ENCODE measurements at regions not wholly inside any gene's neighbourhood (a gene's known extent, or its start where the extent isn't known, plus 50 kb on each side); places are given as distances from the start of the nearest gene placed in this dataset.

- Histone ChIP-seq H3K27ac (ENCODE audit: low read depth) (no peak overlapping the region), H3K4me3 (ENCODE audit: low read depth, low read length) (no peak overlapping the region), H3K36me3 (ENCODE audit: insufficient read depth) (no peaks in the 10 kb centered on the region), H3K4me1 (ENCODE audit: insufficient read depth) (no peaks in the 10 kb centered on the region)
- 58% methylated on average over 4 of the region's 4 CpGs for WGBS
- DNase-seq (ENCODE audit: extremely low spot score) = no peak
Observed at GRCh38 chr7:153832160-153832559, 220.0 kb upstream of the DPP6 start.

GRCh38 chr7:153835103-153835502 lies 217.1 kb upstream of the DPP6 start:
- no peak overlapping the region for H3K4me3 ChIP-seq (ENCODE audit: low read depth, low read length)

GRCh38 chr7:153835712-153836265 lies 216.4 kb upstream of the DPP6 start:
- 49% methylated on average over 7 of the region's 7 CpGs for WGBS
- no peak for DNase-seq (ENCODE audit: extremely low spot score)
- no peak overlapping the region for H3K27ac ChIP-seq (ENCODE audit: low read depth)
- H3K4me1 ChIP-seq (ENCODE audit: insufficient read depth) = no peaks in the 10 kb centered on the region
- H3K36me3 ChIP-seq (ENCODE audit: insufficient read depth) = no peaks in the 10 kb centered on the region
- no peak overlapping the region for H3K4me3 ChIP-seq (ENCODE audit: low read depth, low read length)

More at GRCh38 chr7:153835103-153835502, 217.1 kb upstream of the DPP6 start:
- WGBS = 38% methylated on average over 4 of the region's 4 CpGs
- no peaks in the 10 kb centered on the region for H3K36me3 ChIP-seq (ENCODE audit: insufficient read depth)
- no peak overlapping the region for H3K27ac ChIP-seq (ENCODE audit: low read depth)
- no peak for DNase-seq (ENCODE audit: extremely low spot score)
- H3K4me1 ChIP-seq (ENCODE audit: insufficient read depth) = no peaks in the 10 kb centered on the region

- no peak overlapping the region for H3K4me3 ChIP-seq (ENCODE audit: low read depth, low read length)
- H3K4me1 ChIP-seq (ENCODE audit: insufficient read depth) = no peaks in the 10 kb centered on the region
- H3K36me3 ChIP-seq (ENCODE audit: insufficient read depth) = no peaks in the 10 kb centered on the region
- no peak for DNase-seq (ENCODE audit: extremely low spot score)
- WGBS = 64% methylated on average over 4 of the region's 4 CpGs
- H3K27ac ChIP-seq (ENCODE audit: low read depth) = no peak overlapping the region
Observed at GRCh38 chr7:153838591-153838990, 213.6 kb upstream of the DPP6 start.

- WGBS = 91% methylated on average over 5 of the region's 5 CpGs
- no peak overlapping the region for H3K4me3 ChIP-seq (ENCODE audit: low read depth, low read length)
- H3K36me3 ChIP-seq (ENCODE audit: insufficient read depth) = no peaks in the 10 kb centered on the region
- no peak for DNase-seq (ENCODE audit: extremely low spot score)
- H3K4me1 ChIP-seq (ENCODE audit: insufficient read depth) = no peaks in the 10 kb centered on the region
- no peak overlapping the region for H3K27ac ChIP-seq (ENCODE audit: low read depth)
Observed at GRCh38 chr7:153840861-153841260, 211.3 kb upstream of the DPP6 start.

- Histone ChIP-seq H3K27ac (ENCODE audit: low read depth) (no peak overlapping the region), H3K36me3 (ENCODE audit: insufficient read depth) (no peaks in the 10 kb centered on the region), H3K4me3 (ENCODE audit: low read depth, low read length) (no peak overlapping the region), H3K4me1 (ENCODE audit: insufficient read depth) (no peaks in the 10 kb centered on the region)
- DNase-seq (ENCODE audit: extremely low spot score) = no peak
- WGBS = 75% methylated on average over 11 of the region's 11 CpGs
Observed at GRCh38 chr7:153847828-153848227, 204.4 kb upstream of the DPP6 start.

- no peaks in the 10 kb centered on the region for H3K4me1 ChIP-seq (ENCODE audit: insufficient read depth)
- DNase-seq (ENCODE audit: extremely low spot score) = no peak
- H3K27ac ChIP-seq (ENCODE audit: low read depth) = no peak overlapping the region
- 73% methylated on average over 4 of the region's 4 CpGs for WGBS
- H3K4me3 ChIP-seq (ENCODE audit: low read depth, low read length) = no peak overlapping the region
- no peaks in the 10 kb centered on the region for H3K36me3 ChIP-seq (ENCODE audit: insufficient read depth)
Observed at GRCh38 chr7:153852261-153852660, 199.9 kb upstream of the DPP6 start.

- WGBS = 55% methylated on average over 4 of the region's 4 CpGs
- no peak for DNase-seq (ENCODE audit: extremely low spot score)
- H3K27ac ChIP-seq (ENCODE audit: low read depth) = no peak overlapping the region
Observed at GRCh38 chr7:153858355-153858754, 193.8 kb upstream of the DPP6 start.

GRCh38 chr7:153859239-153859638 lies 193.0 kb upstream of the DPP6 start:
- WGBS = 92% methylated on average over 6 of the region's 6 CpGs
- Histone ChIP-seq H3K4me1 (ENCODE audit: insufficient read depth) (no peaks in the 10 kb centered on the region), H3K27ac (ENCODE audit: low read depth) (no peak overlapping the region), H3K4me3 (ENCODE audit: low read depth, low read length) (no peak overlapping the region), H3K36me3 (ENCODE audit: insufficient read depth) (no peaks in the 10 kb centered on the region)
- DNase-seq (ENCODE audit: extremely low spot score) = no peak

More at GRCh38 chr7:153858355-153858754, 193.8 kb upstream of the DPP6 start:
- Histone ChIP-seq H3K36me3 (ENCODE audit: insufficient read depth) (no peaks in the 10 kb centered on the region), H3K4me1 (ENCODE audit: insufficient read depth) (no peaks in the 10 kb centered on the region), H3K4me3 (ENCODE audit: low read depth, low read length) (no peak overlapping the region)

GRCh38 chr7:153886506-153887441 lies 165.4 kb upstream of the DPP6 start:
- H3K36me3 ChIP-seq (ENCODE audit: insufficient read depth) = no peaks in the 10 kb centered on the region
- no peaks in the 10 kb centered on the region for H3K4me1 ChIP-seq (ENCODE audit: insufficient read depth)
- no peak for DNase-seq (ENCODE audit: extremely low spot score)
- no peak overlapping the region for H3K27ac ChIP-seq (ENCODE audit: low read depth)
- WGBS = under 1% methylated on average over 98 of the region's 98 CpGs
- H3K4me3 ChIP-seq (ENCODE audit: low read depth, low read length) = no peak overlapping the region

- 2% methylated on average over 82 of the region's 82 CpGs for WGBS
- Histone ChIP-seq H3K4me1 (ENCODE audit: insufficient read depth) (no peaks in the 10 kb centered on the region), H3K4me3 (ENCODE audit: low read depth, low read length) (no peak overlapping the region), H3K27ac (ENCODE audit: low read depth) (no peak overlapping the region), H3K36me3 (ENCODE audit: insufficient read depth) (no peaks in the 10 kb centered on the region)
- DNase-seq (ENCODE audit: extremely low spot score) = no peak
Observed at GRCh38 chr7:153887749-153888569, 164.2 kb upstream of the DPP6 start.

- Histone ChIP-seq H3K27ac (ENCODE audit: low read depth) (no peak overlapping the region), H3K36me3 (ENCODE audit: insufficient read depth) (no peaks in the 10 kb centered on the region), H3K4me1 (ENCODE audit: insufficient read depth) (no peaks in the 10 kb centered on the region), H3K4me3 (ENCODE audit: low read depth, low read length) (no peak overlapping the region)
- WGBS = 84% methylated on average over 6 of the region's 6 CpGs
- DNase-seq (ENCODE audit: extremely low spot score) = no peak
Observed at GRCh38 chr7:153891990-153892389, 160.2 kb upstream of the DPP6 start.

GRCh38 chr7:153902862-153903261 lies 149.3 kb upstream of the DPP6 start:
- WGBS = 73% methylated on average over 3 of the region's 3 CpGs
- Histone ChIP-seq H3K36me3 (ENCODE audit: insufficient read depth) (no peaks in the 10 kb centered on the region), H3K4me1 (ENCODE audit: insufficient read depth) (no peaks in the 10 kb centered on the region), H3K27ac (ENCODE audit: low read depth) (no peak overlapping the region), H3K4me3 (ENCODE audit: low read depth, low read length) (no peak overlapping the region)
- no peak for DNase-seq (ENCODE audit: extremely low spot score)

Data from urinary bladder (tissue), 3 donors.